ENCODE measurements at regions not wholly inside any gene's neighbourhood (a gene's known extent, or its start where the extent isn't known, plus 50 kb on each side); places are given as distances from the start of the nearest gene placed in this dataset.

DNA sequence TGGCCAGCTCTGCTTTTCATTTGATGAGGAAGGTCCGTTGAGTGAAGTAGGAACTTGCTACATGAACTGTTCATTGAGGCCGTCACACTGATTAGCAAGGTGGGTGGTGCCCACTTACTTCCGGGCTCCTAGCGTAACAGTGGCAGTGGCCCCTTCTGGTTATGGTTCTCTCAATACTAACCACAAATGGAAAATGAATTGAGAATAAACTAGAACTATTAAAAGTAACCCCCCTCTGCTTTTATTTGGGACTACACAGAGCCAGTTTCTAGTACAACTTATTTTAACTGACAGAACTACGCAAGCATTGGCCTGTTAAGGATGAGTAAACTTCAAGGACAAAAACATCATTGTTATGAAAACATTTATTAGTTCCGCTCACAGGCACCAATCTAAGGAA, 519.1 kb downstream of the INHBA start:
- TF ChIP-seq, protein P1, sequence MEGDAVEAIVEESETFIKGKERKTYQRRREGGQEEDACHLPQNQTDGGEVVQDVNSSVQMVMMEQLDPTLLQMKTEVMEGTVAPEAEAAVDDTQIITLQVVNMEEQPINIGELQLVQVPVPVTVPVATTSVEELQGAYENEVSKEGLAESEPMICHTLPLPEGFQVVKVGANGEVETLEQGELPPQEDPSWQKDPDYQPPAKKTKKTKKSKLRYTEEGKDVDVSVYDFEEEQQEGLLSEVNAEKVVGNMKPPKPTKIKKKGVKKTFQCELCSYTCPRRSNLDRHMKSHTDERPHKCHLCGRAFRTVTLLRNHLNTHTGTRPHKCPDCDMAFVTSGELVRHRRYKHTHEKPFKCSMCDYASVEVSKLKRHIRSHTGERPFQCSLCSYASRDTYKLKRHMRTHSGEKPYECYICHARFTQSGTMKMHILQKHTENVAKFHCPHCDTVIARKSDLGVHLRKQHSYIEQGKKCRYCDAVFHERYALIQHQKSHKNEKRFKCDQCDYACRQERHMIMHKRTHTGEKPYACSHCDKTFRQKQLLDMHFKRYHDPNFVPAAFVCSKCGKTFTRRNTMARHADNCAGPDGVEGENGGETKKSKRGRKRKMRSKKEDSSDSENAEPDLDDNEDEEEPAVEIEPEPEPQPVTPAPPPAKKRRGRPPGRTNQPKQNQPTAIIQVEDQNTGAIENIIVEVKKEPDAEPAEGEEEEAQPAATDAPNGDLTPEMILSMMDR (IDR thresholded peaks at IDR 0.05) = no peak
- no peak for TF ChIP-seq POLR2A (IDR thresholded peaks at IDR 0.05)
- no peak for TF ChIP-seq EP300 (IDR thresholded peaks at IDR 0.05)

Data from suprapubic skin (tissue), 3 donors.